GM21737 (cell line): ENCODE measurements at regions not wholly inside any gene's neighbourhood (a gene's known extent, or its start where the extent isn't known, plus 50 kb on each side); places are given as distances from the start of the nearest gene placed in this dataset.
"Not testable (repeated sequence)": the region's sequence is repeated elsewhere in the genome, so short reads cannot be mapped to it uniquely, and the experiment has no call there.

Source experiments
- ATAC-seq: cut with Tn5 transposase; IDR thresholded peaks from one replicate; pipeline ENCODE4 v1.9.1; 2021; ENCODE audit warnings: mild to moderate bottlenecking, moderate library complexity; ENCODE audit not compliant: unreplicated experiment

- ATAC-seq, result no peak
These were observed 219.0 kb downstream of the SHQ1 start for GRCh38 chr3:72629191-72629631.

GRCh38 chr3:72628065-72628464, 220.2 kb downstream of the SHQ1 start:
- ATAC-seq, result no peak

GRCh38 chr3:72627271-72627670, 221.0 kb downstream of the SHQ1 start:
- ATAC-seq, result no peak

- ATAC-seq, result no peak
These were observed 222.5 kb downstream of the SHQ1 start for GRCh38 chr3:72625602-72626337.

GRCh38 chr3:72624656-72625055, 223.6 kb downstream of the SHQ1 start:
- ATAC-seq, result no peak

- no peak for ATAC-seq
These were observed 229.5 kb downstream of the SHQ1 start for GRCh38 chr3:72618739-72619138.

GRCh38 chr3:72617424-72618024, 230.7 kb downstream of the SHQ1 start:
- ATAC-seq, result no peak

- no peak for ATAC-seq
These were observed 232.5 kb downstream of the SHQ1 start for GRCh38 chr3:72615776-72616175.

- ATAC-seq, result no peak
These were observed 233.1 kb downstream of the SHQ1 start for GRCh38 chr3:72615182-72615581.

GRCh38 chr3:72614394-72615074, 233.7 kb downstream of the SHQ1 start:
- no peak for ATAC-seq

GRCh38 chr3:72613871-72614270, 234.4 kb downstream of the SHQ1 start:
- no peak for ATAC-seq

GRCh38 chr3:72609114-72609513, 239.1 kb downstream of the SHQ1 start:
- ATAC-seq, result not testable (repeated sequence)

GRCh38 chr3:72606005-72606800, 242.0 kb downstream of the SHQ1 start:
- ATAC-seq, result no peak

GRCh38 chr3:72604328-72604727, 243.9 kb downstream of the SHQ1 start:
- no peak for ATAC-seq

GRCh38 chr3:72601983-72602750, 246.1 kb downstream of the SHQ1 start:
- no peak for ATAC-seq

- no peak for ATAC-seq
These were observed 247.2 kb downstream of the SHQ1 start for GRCh38 chr3:72601060-72601459.

GRCh38 chr3:72597756-72598195, 250.5 kb downstream of the SHQ1 start:
- no peak for ATAC-seq

- ATAC-seq, result no peak
These were observed 251.2 kb downstream of the SHQ1 start for GRCh38 chr3:72597043-72597442.

GRCh38 chr3:72595927-72596610, 252.2 kb downstream of the SHQ1 start:
- ATAC-seq, result no peak

- no peak for ATAC-seq
These were observed 252.9 kb downstream of the SHQ1 start for GRCh38 chr3:72595376-72595775.
